ENCODE measurements at regions not wholly inside any gene's neighbourhood (a gene's known extent, or its start where the extent isn't known, plus 50 kb on each side); places are given as distances from the start of the nearest gene placed in this dataset.

DNA sequence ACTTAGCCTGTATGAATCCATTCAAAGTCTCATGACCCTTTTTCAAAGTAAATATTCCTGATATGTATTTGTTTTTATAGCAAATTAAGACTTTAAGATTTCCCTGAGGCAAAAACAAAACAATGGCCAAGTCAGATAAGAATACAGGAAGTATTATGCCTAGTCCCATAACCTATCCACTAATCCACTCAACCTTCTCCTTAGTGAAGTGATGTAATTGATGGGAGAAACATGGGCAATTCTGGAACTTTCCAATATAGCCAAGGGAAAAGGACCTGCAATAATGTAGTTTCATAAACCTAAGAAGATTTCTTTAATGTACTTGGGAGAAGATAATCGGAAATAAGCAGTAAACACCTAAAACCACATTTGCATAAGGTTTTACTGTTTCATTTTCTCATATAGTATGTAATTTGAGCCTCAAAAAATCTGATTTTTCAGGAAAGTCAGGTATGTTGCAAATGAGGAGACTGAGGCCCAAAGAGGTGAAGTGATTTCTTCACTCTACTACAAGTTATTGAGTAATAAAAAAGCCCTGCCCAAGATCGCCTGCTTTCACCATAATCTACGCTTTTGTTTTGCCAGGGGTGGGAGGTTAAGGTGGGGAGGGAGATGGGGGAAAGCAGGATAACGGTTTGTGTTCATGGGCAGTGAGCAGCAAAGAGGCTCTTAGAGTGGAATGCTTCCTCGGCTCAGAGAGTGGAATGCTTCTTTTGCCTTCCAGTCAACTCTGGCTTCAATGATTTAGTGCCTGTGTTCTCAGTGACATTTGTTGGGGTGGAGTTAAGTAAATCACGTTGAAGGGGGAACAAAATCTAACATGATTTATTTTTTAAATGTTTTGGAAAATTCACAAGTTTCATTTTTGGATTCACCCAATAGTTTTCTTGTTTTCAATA, 95.0 kb upstream of the FNDC3B start:
- TF ChIP-seq, protein P1, sequence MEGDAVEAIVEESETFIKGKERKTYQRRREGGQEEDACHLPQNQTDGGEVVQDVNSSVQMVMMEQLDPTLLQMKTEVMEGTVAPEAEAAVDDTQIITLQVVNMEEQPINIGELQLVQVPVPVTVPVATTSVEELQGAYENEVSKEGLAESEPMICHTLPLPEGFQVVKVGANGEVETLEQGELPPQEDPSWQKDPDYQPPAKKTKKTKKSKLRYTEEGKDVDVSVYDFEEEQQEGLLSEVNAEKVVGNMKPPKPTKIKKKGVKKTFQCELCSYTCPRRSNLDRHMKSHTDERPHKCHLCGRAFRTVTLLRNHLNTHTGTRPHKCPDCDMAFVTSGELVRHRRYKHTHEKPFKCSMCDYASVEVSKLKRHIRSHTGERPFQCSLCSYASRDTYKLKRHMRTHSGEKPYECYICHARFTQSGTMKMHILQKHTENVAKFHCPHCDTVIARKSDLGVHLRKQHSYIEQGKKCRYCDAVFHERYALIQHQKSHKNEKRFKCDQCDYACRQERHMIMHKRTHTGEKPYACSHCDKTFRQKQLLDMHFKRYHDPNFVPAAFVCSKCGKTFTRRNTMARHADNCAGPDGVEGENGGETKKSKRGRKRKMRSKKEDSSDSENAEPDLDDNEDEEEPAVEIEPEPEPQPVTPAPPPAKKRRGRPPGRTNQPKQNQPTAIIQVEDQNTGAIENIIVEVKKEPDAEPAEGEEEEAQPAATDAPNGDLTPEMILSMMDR (optimal IDR thresholded peaks at IDR 0.05 in 1 of 3, IDR thresholded peaks at IDR 0.05 in 1 of 3, conservative IDR thresholded peaks at IDR 0.05 in 1 of 3; ENCODE audit: extremely low read depth in 1 of 3, insufficient read depth in 2 of 3, low read length in 3 of 3): no peak
- TF ChIP-seq EZH2 (IDR thresholded peaks at IDR 0.05; ENCODE audit: low read length): no peak

Measured in keratinocyte (primary cell).